ENCODE measurements at regions not wholly inside any gene's neighbourhood (a gene's known extent, or its start where the extent isn't known, plus 50 kb on each side); places are given as distances from the start of the nearest gene placed in this dataset.

DNA sequence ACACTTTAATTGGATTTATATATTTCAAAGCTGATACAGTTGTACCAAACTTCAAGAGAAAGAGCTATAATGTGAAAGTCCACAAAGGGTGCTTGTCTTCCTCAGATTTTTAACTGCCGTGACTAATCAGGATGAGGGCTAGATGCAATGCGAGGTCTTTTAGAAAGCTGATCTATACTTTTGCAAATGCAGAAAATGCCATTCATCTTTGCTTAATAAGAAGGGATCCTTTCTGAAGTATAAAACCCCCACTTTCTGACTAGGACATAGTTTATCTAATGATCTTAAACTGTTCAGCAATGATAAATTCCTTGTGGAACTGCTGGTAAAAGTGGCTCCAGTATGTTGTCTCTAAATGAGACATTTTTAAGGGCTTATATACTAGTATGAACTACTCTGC, 102.7 kb upstream of the NGF start:
- TF ChIP-seq, protein P1, sequence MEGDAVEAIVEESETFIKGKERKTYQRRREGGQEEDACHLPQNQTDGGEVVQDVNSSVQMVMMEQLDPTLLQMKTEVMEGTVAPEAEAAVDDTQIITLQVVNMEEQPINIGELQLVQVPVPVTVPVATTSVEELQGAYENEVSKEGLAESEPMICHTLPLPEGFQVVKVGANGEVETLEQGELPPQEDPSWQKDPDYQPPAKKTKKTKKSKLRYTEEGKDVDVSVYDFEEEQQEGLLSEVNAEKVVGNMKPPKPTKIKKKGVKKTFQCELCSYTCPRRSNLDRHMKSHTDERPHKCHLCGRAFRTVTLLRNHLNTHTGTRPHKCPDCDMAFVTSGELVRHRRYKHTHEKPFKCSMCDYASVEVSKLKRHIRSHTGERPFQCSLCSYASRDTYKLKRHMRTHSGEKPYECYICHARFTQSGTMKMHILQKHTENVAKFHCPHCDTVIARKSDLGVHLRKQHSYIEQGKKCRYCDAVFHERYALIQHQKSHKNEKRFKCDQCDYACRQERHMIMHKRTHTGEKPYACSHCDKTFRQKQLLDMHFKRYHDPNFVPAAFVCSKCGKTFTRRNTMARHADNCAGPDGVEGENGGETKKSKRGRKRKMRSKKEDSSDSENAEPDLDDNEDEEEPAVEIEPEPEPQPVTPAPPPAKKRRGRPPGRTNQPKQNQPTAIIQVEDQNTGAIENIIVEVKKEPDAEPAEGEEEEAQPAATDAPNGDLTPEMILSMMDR (IDR thresholded peaks at IDR 0.05; ENCODE audit: low read depth, low read length, missing input control) = no peak
- TF ChIP-seq TAF1 (conservative IDR thresholded peaks at IDR 0.05) = no peak
- TF ChIP-seq GABPA (IDR thresholded peaks at IDR 0.05 in 1 of 2, conservative IDR thresholded peaks at IDR 0.05 in 1 of 2) = no peak
- TF ChIP-seq MAX (IDR thresholded peaks at IDR 0.05) = no peak
- TF ChIP-seq, protein P2, sequence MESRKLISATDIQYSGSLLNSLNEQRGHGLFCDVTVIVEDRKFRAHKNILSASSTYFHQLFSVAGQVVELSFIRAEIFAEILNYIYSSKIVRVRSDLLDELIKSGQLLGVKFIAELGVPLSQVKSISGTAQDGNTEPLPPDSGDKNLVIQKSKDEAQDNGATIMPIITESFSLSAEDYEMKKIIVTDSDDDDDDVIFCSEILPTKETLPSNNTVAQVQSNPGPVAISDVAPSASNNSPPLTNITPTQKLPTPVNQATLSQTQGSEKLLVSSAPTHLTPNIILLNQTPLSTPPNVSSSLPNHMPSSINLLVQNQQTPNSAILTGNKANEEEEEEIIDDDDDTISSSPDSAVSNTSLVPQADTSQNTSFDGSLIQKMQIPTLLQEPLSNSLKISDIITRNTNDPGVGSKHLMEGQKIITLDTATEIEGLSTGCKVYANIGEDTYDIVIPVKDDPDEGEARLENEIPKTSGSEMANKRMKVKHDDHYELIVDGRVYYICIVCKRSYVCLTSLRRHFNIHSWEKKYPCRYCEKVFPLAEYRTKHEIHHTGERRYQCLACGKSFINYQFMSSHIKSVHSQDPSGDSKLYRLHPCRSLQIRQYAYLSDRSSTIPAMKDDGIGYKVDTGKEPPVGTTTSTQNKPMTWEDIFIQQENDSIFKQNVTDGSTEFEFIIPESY (IDR thresholded peaks at IDR 0.05) = no peak
- no peak for TF ChIP-seq RAD21 (IDR thresholded peaks at IDR 0.05)
- no peak for TF ChIP-seq YY1 (IDR thresholded peaks at IDR 0.05)
- TF ChIP-seq RXRA (IDR thresholded peaks at IDR 0.05) = no peak
- no peak for TF ChIP-seq EGR1 (IDR thresholded peaks at IDR 0.05; ENCODE audit: low read depth in 2 of 2)
- no peak for TF ChIP-seq ATF3 (IDR thresholded peaks at IDR 0.05)
- no peak for TF ChIP-seq NR2F2 (IDR thresholded peaks at IDR 0.05)
- TF ChIP-seq REST (IDR thresholded peaks at IDR 0.05) = no peak
- TF ChIP-seq FOXA1 (IDR thresholded peaks at IDR 0.05) = no peak

Data from liver (tissue), 3 donors.